HG02623 (cell line): ENCODE measurements at regions not wholly inside any gene's neighbourhood (a gene's known extent, or its start where the extent isn't known, plus 50 kb on each side); places are given as distances from the start of the nearest gene placed in this dataset.
"Not testable (repeated sequence)": the region's sequence is repeated elsewhere in the genome, so short reads cannot be mapped to it uniquely, and the experiment has no call there.

Experiments
- ATAC-seq: cut with Tn5 transposase; IDR thresholded peaks from one replicate; pipeline ENCODE4 v1.9.1; 2021; ENCODE audit warnings: moderate library complexity; ENCODE audit not compliant: unreplicated experiment

DNA sequence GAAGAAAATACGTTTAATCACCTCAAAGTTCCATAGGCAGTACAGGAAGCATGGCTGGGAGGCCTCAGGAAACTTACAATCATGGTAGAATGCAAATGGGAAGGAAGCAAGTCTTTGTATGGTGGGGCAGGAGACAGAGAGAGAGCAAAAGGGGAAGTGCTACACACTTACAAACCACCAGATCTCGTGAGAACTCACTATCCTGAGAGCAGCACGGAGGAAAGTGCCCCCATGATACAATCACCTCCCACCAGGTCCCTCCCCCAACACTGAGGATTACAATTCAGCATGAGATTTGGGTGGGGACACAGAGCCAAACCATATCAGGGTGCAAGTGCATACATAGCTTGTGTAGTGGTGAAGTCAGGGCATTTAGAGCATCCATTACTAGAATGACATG, 92.3 kb upstream of the ANKRD10 start:
- ATAC-seq: no peak

DNA sequence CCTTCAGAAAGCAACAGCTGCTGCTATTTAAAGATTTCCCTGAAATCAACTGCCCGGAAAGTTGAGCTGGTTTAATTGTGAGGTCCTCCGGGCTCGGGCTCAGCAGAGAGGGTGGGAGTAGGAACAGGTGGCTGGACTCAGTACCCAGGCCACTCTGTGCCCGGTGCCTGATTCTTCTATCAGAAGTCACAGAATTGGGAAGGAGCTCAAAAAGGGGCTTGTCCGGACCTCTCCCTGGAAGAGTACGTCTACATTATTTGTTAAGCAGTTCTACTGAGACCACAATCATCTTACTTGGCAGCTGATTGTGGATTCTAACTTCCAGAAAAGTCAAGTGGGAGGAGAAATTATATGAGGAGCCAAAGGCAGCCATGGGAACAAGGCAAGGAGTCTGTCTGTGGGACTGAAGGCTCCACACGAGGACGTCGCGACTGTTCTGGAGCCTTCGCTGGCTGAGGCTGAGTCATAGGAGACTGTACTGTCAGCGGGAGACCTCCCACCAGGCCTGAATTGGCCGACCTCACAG, 91.7 kb upstream of the ANKRD10 start:
- no peak for ATAC-seq

DNA sequence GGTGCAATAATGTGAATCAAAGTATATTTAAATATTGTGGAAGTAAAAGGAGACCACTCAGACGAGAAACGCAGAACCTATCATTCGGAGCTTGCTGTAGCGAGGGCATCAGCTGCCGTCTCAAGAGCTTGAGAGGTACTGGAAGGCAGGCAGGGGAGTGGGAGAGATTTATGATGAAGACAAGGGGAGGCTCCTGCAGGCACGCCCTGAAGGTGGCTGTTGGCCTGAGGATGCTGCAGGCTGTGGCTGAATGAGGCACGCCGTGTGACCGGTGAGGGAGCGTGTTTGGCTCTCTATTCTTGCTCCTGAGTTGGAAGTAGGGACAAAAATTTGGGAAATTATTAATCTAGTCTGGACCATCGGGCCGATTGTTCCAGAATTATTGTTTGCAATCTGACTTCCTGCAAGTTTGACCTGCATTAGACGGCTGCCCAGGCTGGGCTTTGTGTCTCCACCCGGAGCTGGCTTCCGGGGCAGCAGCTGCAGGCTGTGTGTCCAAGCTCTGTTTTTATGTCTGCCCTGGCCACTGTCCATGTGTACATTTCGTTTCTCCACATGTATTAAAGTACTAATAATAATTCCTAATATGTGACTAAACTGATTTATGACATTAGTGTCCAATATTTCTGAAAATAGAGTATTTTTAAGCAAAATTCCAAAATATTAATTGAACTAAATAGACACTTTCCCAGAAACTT, 91.1 kb upstream of the ANKRD10 start:
- no peak for ATAC-seq

DNA sequence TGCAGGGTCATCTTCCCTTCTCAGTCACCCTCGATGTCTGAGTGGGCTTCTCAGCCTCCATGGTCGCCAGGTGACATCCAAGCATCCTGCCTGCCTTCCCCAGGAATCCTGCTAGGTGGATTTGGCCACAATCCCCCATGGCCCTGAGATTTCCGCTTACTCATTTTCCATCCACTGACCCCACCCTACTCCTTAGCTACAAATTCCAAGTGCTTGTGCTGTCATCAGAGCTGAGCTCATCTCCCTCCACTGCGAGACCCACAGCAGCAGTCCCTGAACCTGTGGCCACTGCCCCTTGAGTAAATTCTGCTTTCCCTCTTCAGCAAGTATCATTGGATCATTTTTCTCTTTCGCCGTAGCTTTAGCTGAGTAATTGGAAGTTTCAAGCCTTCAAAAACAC, 90.5 kb upstream of the ANKRD10 start:
- no peak for ATAC-seq

DNA sequence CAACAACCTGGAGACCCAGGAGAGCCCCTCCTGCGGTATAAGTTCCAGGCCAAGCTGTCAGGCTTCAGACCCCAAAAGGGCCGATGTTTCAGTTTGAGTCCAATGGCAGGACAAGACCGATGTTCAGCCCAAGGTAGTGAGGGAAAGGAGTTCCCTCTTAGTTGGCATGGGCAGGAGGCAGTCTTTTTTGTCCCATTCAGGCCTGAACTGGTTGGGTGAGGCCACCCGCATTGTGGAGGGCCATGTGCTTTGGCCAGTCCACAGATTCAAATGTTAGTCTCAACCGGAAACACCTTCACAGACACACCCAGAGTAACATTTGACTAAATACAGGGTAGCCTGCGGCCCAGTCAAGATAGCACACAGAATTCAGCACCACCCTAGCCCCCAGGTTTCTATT, 89.6 kb upstream of the ANKRD10 start:
- no peak for ATAC-seq

DNA sequence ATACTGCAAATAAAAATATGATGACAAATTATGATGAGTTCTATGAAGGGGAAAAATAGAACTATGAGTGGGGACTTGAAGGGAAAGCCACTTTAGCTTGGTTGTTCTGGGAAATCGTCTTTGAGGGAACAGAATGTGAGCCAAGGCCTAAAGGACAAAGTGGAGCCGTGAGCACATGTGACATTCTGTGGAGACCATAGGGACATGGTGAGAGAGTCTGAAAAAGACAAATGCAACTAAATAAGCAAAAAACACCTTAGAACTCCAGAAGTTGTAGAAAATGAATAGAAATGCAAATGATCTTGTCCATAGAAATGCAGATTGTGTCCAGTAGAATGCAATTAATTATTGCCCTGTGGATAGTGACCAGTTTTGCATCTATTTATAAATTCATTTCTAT, 86.8 kb upstream of the ANKRD10 start:
- ATAC-seq: no peak

DNA sequence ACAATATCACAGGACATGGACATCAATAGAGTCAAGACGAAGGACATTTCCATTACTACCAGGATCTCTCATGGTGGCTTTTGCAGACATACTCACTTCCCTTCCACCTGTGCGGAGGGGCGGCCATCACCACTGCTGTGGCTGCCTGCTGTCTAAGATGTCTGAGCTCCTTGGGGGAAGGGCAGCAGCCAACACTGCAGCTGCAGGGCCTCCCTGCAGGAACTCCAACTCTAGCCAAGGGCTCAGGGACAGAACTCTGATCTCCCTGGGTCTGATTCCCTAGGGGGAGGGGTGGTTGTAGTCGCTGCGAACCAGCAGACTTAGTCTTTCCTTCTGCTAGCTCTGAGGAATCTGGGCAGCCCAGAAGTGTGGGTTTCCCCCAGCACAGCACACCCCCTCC, 78.9 kb upstream of the ANKRD10 start:
- ATAC-seq: no peak

DNA sequence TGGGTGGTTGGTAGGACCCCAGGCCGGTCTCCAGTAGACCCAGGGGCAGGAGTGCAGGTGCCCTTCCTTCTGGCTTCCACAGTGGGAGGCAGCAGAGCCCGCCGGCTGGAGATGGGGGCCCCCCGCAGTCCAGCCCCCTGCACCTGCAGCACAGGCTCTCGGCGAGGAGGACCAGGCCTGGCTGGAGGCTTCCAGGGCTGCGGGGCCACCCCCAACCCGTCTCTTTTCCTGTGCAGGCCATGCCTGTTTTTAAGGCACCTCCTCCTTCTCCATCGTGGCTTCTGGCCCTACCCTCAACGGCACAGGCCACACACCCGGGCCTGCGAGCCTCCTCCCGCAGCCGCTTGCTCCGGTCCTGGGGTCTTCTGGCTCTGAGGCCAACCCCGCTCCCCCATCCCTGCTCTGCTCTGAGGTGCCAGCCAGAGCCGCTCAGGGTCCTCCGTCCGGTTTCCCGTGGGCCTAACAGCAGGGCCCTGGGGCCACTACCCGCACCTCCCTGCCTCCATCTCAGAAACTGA, 77.2 kb upstream of the ANKRD10 start:
- ATAC-seq: no peak

DNA sequence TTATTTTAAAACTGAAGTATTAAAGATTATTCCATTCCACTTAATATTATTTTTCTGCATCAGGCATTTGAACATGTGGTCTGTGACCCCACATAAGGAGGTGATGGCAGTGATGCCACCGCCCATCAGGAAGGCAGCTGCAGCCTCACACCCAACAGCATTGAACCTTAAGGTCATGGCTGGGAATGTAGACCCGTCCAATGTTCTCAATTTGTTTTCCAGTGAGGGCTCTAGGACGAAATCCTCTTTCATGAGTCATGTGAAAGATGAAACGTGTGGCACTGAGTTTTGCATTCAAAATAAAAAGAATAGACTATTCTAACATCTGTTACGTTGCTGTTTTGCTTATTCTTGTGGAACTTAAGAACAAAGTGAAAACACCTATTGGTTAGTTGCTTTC, 74.5 kb upstream of the ANKRD10 start:
- ATAC-seq: no peak

DNA sequence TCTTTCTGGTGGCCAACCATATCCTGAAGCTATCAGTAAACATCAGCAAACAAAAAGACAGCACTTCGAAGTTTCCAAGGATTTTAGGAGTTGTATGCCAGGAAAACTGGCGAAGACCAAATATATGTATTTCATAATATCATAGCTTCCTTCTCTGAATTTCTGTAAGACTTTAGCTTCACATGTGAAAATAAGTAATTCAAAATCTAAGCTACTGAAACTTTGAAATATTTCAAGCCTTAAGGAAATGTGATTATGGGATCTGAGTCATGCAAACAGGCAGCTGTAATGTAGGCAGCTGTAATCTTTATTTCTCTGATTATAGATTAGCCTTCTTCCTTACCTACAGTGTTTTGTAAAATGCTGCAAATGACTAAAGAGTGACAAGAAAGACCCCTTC, 70.7 kb upstream of the ANKRD10 start:
- no peak for ATAC-seq

DNA sequence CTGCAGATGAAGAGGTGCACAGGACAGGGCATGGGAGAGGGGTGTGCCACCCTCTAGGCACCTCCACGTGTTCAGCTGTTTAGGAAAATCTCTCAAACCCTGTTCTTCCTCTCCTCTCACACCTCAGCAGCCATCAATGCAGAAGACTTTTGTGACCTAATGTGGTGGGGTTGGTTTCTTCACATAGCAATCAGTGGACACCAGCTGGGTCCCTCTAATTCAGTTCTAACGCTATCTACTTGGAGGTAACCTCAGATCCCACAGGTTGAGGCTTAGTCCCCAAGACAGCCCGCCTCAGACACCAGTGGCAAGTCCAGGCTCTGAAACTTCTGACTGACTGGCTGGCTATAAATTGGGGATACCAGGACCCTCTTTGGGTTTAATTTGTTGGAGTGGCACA, 69.9 kb upstream of the ANKRD10 start:
- no peak for ATAC-seq

DNA sequence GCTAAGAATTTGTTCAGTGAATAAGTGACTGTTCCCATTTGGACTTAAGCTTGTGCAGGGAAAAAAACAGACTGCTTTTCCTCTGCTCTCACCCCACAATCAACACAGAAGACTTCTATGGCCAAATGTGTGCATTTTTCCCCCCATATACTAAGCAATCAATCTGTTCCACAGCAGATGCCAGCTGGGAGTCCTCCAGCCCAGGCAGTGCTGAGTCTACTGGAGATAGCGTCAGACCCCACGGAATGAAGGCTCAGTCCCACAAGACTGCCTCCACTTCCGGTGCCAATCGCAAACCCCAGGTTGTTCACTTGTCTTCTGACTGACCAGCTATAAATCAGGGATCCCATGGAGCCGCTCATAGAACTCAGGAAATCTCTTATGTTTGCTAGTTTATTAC, 69.5 kb upstream of the ANKRD10 start:
- no peak for ATAC-seq

DNA sequence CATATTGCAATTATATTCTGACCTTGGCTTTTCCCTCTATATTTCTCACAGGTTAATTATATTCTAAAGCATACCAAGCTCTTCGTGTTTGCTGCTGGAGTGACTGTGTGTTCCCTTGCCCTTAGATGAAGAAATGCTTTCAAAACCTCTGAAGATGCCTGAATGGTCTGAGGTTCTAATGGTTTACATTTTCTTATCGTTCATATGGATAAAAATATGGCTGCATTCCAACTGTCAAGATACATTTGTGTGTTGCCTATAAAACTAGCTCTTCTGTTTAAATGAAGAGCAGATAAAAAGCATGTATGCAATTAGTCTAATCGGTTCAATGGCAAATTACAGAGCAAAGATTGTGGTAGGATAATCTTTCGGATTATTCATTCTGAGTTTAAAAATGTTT, 68.4 kb upstream of the ANKRD10 start:
- ATAC-seq: no peak

DNA sequence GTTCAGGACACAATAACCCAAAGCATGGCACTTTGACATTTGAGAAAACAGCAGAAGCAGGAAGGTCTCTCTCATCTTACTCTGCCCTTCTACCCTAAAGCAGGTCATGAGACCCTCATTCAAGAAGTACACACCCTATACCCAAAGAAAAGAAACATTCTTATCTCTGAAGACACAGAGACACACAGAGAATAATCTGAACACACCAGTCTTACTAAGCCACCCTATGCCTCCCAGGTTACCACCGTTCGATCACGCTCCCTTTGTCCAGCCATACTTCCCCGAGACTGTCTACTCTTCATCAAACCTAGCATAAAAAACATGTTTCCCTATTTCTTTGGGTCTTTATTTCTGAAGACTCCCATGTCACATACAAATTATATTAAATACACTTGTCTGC, 66.5 kb upstream of the ANKRD10 start:
- no peak for ATAC-seq

DNA sequence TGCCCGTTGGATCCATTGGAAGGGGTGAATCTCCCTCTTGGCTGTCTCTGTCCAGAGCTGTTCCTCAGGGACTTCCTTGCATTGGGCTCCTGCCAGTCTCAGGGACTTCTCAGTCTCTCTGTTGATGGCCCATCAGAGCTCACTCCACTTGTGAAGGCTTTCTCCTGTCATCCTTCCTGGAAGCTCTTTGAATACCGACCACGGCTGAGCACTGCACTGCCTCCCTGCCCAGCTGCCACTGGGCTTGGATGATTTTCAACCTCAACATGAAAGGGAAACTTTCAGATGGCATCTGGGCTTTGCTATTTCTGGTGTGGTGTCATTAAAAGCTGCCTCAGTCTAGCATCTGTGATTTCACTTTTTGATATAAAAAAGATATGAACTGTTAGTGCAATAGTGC, 66.1 kb upstream of the ANKRD10 start:
- no peak for ATAC-seq

DNA sequence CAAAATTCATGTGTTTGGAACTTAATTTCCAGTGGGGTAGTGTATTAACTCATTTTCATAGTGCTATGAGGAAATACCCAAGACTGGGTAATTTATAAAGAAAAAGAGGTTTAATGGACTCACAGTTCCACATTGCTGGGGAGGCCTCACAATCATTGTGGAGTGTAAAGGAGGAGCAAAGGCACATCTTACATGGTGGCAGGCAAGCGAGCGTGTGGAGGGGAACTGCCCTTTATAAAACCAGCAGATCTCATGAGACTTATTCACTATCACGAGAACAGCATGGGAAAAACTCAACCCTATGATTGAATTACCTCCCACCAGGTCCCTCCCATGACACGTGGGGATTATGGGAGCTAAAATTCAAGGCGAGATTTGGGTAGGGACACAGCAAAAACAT, 64.3 kb upstream of the ANKRD10 start:
- ATAC-seq: not testable (repeated sequence)

DNA sequence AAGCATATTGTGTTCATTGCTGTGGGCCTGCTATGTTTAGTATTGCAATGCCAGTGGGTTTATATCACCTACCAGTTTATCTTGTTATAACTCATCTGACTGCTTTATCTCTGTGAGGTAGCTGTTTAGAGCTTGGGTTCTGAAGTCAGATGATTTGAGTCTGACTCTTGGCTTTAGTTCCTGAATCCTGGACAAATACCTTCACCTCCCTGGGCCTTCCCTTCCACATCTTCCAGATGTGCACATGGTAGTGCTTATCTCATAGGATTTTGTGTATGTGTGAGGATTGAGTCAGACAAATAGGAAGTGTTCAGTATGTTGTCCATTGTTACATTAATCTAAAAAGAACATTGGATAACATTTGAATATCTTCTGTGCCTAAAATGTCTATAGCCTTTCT, 63.5 kb upstream of the ANKRD10 start:
- no peak for ATAC-seq

DNA sequence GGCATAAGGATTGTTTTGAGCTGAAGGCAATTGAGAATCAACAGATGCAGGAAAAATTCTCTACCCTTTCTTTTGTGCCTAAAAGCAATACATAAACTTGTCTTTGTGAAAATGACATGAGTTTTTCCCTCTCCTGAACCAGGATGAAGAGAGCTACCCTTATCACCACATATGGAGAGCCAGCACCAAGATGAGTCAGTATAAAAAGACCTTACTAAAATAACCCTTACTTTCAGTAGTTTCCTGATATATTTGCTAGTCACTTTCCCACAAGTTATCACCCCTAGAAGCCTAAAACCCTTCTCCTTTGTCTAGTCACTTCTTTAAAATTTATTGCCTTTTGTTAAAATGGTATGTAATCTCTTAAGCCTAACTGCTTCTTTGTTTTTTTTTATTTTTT, 61.9 kb upstream of the ANKRD10 start:
- no peak for ATAC-seq

DNA sequence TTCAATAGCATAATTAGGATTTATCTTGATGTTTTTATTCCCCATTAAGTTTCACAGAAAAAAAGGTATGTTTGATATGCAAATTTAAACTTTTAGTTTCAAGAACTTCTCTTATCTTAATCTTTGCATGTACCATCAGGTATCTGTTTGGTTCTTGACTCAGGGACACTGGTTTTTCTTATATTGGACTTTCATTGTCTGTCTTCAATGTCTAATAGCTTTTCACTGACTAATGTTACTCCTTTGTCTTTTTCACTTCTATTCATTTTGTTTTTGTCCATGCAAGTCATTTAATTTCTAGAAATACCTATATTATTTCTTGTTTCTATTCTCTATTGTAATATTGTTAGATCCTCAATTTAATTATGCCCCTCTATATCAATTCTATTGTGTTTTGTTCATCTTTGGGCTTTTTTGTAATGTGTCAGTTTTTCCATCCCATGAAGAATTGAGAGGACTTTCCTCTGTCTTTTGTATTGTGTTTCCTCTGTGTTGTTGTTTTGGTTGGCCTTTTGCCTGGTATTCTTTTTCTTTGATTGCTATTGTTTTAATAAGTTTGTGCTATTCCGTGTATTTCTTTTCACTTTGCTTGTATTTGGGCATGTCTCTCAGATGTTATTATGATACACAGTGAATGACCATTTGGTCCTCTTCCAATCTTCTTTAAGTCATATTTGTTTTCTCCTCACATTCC, 58.3 kb upstream of the ANKRD10 start:
- ATAC-seq: no peak

DNA sequence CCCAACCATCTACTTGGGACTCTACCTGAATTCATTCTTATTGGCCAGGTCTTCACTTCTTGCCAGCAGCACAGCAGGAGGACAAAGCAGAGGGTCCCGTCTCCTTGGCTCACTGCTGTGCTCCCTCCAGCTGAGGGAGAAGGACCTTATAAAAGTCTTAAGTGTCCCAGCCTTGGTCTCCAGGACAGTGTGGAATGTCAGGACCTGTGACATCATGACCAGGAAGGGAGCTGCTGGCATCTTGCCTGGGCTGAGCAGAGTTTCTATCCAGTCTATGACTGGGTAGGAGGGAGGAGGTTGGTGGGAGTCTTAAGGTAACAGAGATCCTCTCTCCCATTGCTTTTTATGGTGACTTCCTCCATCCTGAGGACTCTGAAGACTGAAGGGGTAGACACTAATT, 56.6 kb upstream of the ANKRD10 start:
- no peak for ATAC-seq

DNA sequence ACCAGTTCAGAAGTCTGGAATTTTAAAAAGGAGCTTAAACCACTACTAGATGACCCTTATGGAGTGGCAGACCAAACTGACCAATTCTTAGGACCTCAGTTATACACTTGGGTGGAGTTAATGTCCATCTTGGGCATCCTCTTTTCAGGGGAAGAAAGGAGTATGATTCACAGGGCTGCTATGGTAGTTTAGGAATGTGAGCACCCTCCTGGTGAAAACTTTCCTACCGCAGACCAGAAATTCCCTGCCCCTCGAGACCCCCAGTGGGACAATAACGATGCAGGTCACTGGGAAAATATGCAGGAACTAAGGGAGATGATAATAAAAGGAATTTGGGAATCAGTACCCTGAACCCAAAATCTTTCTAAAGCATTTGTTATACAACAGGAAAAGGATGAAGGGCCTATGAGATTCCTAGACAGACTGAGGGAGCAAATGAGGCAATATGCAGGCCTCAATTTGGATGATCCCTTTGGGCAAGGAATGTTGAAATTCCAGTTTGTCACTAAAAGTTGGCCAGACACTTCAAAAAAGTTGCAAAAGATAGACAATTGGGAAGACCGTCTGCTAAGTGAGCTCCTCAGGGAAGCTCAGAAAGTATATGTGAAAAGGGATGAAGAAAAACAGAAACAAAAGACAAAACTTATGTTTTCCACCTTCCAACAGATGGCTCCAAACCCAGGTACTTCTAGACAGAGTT, 52.4 kb upstream of the ANKRD10 start:
- ATAC-seq: not testable (repeated sequence)

DNA sequence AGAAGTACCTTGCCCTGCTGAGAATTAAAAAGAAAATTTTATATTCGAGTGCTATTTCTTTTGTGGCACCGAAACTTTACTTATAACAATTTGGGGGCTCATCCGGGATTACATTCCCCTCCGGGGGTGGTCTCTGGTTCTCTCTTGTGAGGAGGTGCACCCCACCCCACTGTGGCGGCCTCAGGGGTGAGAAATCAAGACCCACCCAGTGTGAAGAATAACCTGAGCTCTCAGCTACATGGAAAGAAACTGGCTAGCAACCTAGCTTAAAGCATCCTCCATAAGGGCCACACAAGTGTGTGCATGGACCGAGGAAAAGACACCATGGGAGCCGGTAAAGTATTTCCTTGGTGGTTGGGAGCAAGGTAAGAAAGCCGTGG, 50.9 kb upstream of the ANKRD10 start:
- no peak for ATAC-seq
